Hepatocyte (in vitro differentiated cells): ENCODE measurements at regions not wholly inside any gene's neighbourhood (a gene's known extent, or its start where the extent isn't known, plus 50 kb on each side); places are given as distances from the start of the nearest gene placed in this dataset.

Experiments used
- CTCF ChIP-seq: fragments of 200-600 bp; sonication (generic); IDR thresholded peaks from 2 replicates; pipeline ENCODE4 v1.5.1; 2016; ENCODE audit warnings: antibody characterized with exemption, mild to moderate bottlenecking; ENCODE audit not compliant: poor library complexity
- EZH2phosphoT487 ChIP-seq: fragments of 200-600 bp; sonication (generic); IDR thresholded peaks from one replicate; pipeline ENCODE4 v1.6.1; 2018; ENCODE audit warnings: antibody characterized with exemption, mild to moderate bottlenecking, low read depth, moderate library complexity; ENCODE audit not compliant: unreplicated experiment, severe bottlenecking

- no peak for TF ChIP-seq CTCF
- TF ChIP-seq EZH2phosphoT487: no peak
Measured at GRCh38 chr18:22539051-22539765, 121.5 kb upstream of the CTAGE1 start.
